ENCODE measurements at regions not wholly inside any gene's neighbourhood (a gene's known extent, or its start where the extent isn't known, plus 50 kb on each side); places are given as distances from the start of the nearest gene placed in this dataset.

DNA sequence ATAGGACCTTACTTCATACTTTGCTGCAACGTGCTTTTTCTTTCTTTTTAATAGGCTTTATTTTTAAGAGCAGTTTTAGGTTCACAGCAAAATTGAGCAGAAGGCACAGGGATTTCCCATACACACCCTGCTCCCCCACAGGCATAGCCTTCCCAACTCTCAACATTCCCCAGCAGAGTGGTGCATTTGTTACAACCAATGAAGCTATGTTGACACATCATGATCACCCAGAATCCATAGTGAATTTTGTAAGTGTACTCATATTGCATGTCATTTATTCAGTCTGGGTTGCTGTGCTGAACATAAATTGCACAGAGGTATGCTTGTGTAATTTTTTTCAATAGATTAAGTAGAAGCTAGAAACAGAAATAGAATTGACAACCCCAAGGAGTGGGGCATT lies 327.3 kb downstream of the INHBA start:
- TF ChIP-seq, protein P1, sequence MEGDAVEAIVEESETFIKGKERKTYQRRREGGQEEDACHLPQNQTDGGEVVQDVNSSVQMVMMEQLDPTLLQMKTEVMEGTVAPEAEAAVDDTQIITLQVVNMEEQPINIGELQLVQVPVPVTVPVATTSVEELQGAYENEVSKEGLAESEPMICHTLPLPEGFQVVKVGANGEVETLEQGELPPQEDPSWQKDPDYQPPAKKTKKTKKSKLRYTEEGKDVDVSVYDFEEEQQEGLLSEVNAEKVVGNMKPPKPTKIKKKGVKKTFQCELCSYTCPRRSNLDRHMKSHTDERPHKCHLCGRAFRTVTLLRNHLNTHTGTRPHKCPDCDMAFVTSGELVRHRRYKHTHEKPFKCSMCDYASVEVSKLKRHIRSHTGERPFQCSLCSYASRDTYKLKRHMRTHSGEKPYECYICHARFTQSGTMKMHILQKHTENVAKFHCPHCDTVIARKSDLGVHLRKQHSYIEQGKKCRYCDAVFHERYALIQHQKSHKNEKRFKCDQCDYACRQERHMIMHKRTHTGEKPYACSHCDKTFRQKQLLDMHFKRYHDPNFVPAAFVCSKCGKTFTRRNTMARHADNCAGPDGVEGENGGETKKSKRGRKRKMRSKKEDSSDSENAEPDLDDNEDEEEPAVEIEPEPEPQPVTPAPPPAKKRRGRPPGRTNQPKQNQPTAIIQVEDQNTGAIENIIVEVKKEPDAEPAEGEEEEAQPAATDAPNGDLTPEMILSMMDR (IDR thresholded peaks at IDR 0.05): no peak
- TF ChIP-seq POLR2A (IDR thresholded peaks at IDR 0.05): no peak
